VCaP (cell line): ENCODE measurements at regions not wholly inside any gene's neighbourhood (a gene's known extent, or its start where the extent isn't known, plus 50 kb on each side); places are given as distances from the start of the nearest gene placed in this dataset.

Experiments used
- H3K27ac ChIP-seq: fragments of 450-650 bp; 2 replicates; pipeline ENCODE4 v1.5.1; 2017
- TF ChIP-seq, protein P1 (sequence below): fragments of 450-650 bp; conservative IDR thresholded peaks from 2 replicates; pipeline ENCODE4 v1.5.1; 2017; ENCODE audit warnings: mild to moderate bottlenecking, moderate library complexity

DNA sequence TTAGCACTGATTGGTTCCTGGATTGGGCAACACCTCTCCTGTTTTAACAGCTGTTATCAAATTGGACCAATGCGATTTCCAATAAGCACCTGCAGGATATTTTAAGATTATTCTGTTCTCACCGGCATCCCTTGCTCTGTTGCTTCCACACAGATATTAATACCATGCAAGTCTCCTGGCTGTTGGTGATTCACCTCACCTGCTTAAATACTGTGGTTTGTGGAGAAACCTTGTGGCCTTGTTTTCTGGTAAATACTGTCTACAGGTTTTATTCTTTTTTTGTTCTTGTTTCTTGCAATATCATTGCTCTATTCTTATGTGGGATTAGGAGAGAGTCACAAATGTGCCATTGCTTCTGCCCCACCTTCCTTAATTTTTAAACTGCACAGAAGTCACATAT lies 448.1 kb upstream of the NXPH2 start:
- TF ChIP-seq, protein P1, sequence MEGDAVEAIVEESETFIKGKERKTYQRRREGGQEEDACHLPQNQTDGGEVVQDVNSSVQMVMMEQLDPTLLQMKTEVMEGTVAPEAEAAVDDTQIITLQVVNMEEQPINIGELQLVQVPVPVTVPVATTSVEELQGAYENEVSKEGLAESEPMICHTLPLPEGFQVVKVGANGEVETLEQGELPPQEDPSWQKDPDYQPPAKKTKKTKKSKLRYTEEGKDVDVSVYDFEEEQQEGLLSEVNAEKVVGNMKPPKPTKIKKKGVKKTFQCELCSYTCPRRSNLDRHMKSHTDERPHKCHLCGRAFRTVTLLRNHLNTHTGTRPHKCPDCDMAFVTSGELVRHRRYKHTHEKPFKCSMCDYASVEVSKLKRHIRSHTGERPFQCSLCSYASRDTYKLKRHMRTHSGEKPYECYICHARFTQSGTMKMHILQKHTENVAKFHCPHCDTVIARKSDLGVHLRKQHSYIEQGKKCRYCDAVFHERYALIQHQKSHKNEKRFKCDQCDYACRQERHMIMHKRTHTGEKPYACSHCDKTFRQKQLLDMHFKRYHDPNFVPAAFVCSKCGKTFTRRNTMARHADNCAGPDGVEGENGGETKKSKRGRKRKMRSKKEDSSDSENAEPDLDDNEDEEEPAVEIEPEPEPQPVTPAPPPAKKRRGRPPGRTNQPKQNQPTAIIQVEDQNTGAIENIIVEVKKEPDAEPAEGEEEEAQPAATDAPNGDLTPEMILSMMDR: no peak
- H3K27ac ChIP-seq: no peak overlapping the region

DNA sequence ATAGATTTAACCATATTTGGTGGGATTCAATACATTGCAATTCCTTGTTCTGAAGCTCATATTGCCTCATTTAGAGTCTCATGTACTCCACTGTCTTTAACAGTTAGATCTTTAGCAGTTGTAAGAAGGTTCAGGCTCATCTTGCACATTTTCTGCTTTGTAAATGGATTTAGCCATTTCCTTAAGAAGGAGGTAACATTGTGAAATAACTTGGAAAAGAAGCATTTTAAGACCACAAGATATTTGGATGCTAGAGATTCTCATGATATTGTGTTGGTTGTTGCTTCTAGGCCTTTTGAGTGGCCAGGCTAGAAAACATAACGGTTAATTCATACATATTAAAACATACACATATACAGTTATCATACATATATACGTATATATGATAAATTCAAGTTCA lies 445.8 kb upstream of the NXPH2 start:
- no peak overlapping the region for H3K27ac ChIP-seq
- TF ChIP-seq, protein P1: no peak

DNA sequence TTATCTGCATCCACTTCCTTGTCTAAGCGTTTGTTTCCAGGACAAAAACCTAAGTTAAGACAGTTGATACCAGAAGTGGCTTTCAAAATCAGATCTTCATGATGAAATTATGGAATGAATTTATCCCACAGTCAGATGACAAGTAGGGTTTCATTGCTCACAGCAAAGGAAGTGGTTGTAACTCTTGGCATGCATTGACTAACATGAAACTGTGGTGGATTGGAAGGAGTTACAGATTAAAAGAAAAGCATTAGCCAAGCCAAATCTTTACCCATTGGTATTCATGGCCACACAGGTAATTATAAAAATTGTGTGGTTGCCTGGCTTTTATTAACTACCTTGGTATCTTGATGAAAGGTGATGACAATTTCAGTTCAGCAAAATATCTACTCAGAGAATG lies 438.0 kb upstream of the NXPH2 start:
- H3K27ac ChIP-seq: no peak overlapping the region
- TF ChIP-seq, protein P1: no peak

DNA sequence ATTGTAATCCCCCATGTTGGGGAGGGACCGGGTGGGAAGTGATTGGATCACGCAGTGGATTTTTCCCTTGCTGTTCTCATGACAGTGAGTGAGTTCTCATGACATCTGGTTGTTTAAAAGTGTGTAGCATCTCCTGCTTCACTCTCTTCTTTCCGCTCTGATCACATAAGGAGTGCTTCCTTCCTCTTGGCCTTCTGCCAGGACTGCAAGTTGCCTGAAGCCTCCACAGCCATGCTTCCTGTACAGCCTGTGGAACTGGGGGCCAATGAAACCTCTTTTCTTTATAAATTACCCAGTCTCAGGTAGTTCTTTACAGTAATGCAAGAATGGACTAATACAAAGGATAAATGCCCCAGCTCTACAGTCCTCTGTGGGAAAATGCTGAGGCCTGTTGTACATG lies 437.5 kb upstream of the NXPH2 start:
- TF ChIP-seq, protein P1: no peak
- no peak overlapping the region for H3K27ac ChIP-seq

DNA sequence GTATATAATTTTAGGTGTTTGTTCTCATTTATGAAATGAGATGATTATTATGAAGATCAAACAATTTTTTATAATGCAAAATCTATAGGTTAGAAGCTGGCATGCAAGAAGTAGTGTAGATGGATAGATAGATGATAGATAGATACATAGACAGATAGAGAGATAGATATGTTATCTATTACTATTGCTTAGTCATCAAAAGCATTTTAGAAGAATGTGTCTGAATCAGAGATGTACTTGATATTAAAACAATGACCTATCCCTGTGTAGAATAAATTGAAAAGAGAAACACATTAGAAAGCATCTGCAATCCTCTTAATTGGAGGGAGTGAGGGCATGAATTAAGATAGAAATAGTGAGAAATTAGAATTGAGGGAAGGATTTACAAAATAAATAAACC lies 436.2 kb upstream of the NXPH2 start:
- no peak overlapping the region for H3K27ac ChIP-seq
- TF ChIP-seq, protein P1: no peak

DNA sequence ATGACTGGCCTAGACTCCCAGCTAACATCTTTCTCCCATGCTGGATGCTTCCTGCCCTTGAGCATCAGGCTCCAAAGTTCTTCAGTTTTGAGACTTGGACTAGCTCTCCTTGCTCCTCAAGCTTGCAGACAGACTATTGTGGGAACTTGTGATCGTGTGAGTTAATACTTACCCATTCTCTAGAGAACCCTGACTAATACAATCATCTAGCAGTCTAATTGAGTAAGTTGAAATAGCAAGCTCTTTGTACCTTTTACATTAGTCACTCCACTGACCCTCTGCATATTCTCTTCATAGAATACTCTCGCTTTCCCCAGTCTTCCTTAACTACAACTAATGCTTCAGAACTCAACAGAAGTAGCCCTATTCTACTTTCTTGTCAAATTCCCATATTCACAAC lies 434.6 kb upstream of the NXPH2 start:
- H3K27ac ChIP-seq: no peak overlapping the region
- TF ChIP-seq, protein P1: no peak

DNA sequence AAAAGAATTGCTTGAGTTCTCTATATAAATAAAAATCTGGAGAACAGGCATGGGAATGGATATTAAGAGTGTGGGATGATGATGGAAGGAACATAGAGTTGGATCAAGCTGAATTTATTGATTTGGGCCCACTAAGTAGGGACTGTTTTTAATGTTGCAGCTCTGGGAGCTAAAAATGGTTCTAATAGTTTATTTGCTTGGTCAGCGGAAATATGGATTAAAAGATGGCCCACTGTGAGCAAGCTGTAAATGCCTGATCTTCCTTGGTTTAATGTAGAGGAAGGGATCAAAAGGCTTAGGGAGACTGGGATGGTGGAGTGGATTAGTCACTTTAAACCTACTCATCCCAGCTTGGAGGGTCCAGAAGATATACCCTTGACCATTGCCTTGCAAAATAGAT lies 429.4 kb upstream of the NXPH2 start:
- no peak overlapping the region for H3K27ac ChIP-seq
- TF ChIP-seq, protein P1: no peak

DNA sequence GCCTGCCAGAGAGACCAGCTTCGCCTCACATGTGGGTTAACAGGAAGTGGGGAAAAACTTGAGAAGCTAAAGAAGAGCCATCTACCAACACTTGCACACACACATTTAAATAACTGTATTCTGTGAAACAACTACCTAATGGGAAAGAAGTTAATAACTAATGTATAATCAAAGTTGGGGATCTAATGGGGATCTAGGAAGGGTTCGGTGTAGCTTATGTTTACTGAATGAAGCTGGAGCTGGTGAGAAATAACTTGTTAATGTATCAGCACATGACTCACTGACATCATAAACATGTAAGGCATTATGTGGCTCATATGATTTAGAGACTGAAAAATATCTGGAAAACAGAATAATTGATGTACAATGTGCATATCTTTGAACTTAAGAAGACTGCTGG lies 421.3 kb upstream of the NXPH2 start:
- TF ChIP-seq, protein P1: no peak
- no peak overlapping the region for H3K27ac ChIP-seq
